A549 (cell line): ENCODE measurements at regions not wholly inside any gene's neighbourhood (a gene's known extent, or its start where the extent isn't known, plus 50 kb on each side); places are given as distances from the start of the nearest gene placed in this dataset.
A peak's percentile ranks its signal among the peaks of the same experiment; 100 is the strongest.

ENCODE experiments used
- ATAC-seq, 2 experiments: fragments of 200-7000 bp in 1 of 2; fragments of >200 bp in 1 of 2; cut with Nextera tagmentation in 1 of 2; cut with Tn5 transposase in 1 of 2; 3 replicates each; pipeline versions ENCODE4 v1.8.0 to v1.9.1; 2018 to 2020; ENCODE audit warnings: mild to moderate bottlenecking in 1 of 2, moderate library complexity in 1 of 2
- CTCF ChIA-PET: fragments of 300-600 bp; sonication (Branson Sonifier 250); formaldehyde crosslinking; extraction: SDS; loops from one replicate; lab custom pipeline; 2021; ENCODE audit warnings: antibody characterized with exemption, inconsistent platforms; lab: Yijun Ruan, JAX
- POLR2A ChIA-PET: fragments of 350-600 bp; formaldehyde crosslinking; extraction: SDS; loops from one replicate; lab custom pipeline; 2021; ENCODE audit warnings: antibody characterized with exemption, inconsistent platforms; lab: Yijun Ruan, JAX
- DNase-seq, 2 experiments: peaks; one replicate each; pipeline versions ENCODE4 v3.0.0 to v3.0.0-alpha.2; 2011 to 2016; ENCODE audit warnings: low read depth in 1 of 2, low spot score in 1 of 2
- FAIRE-seq: peaks from 2 replicates; lab custom pipeline; 2011; peaks lifted over from hg19 to GRCh38; lab: Jason Lieb, UNC
- H3K27ac ChIP-seq, 2 experiments: fragments of >200 bp; sonication (Bioruptor Twin); formaldehyde crosslinking; 3 replicates each; pipeline ENCODE4 v1.5.1; 2016 to 2017
- H3K4me1 ChIP-seq: fragments of >200 bp; sonication (Bioruptor Twin); formaldehyde crosslinking; 3 replicates; pipeline ENCODE4 v1.6.1; 2016
- H3K4me2 ChIP-seq: fragments of >200 bp; sonication (Bioruptor Twin); formaldehyde crosslinking; 3 replicates; pipeline ENCODE4 v1.6.1; 2016
- H3K4me3 ChIP-seq: fragments of >200 bp; sonication (Bioruptor Twin); formaldehyde crosslinking; 3 replicates; pipeline ENCODE4 v1.5.1; 2016
- H3K9me3 ChIP-seq: fragments of >200 bp; sonication (Bioruptor Twin); formaldehyde crosslinking; 3 replicates; pipeline ENCODE4 v1.6.1; 2016
- ATOH8 ChIP-seq: fragments of 250-450 bp; sonication (Bioruptor Pico); IDR thresholded peaks from 2 replicates; pipeline ENCODE4 v1.5.0; 2020; ENCODE audit warnings: low read depth, mild to moderate bottlenecking, moderate library complexity
- BHLHE40 ChIP-seq: IDR thresholded peaks from 2 replicates; pipeline ENCODE4 v1.6.1; 2012; ENCODE audit warnings: low read depth, low read length, inconsistent platforms
- CBX8 ChIP-seq: fragments of 200-600 bp; sonication (generic); IDR thresholded peaks from 2 replicates; pipeline ENCODE4 v1.6.1; 2016
- EHF ChIP-seq: fragments of 250-450 bp; sonication (Bioruptor Pico); IDR thresholded peaks from 2 replicates; pipeline ENCODE4 v1.5.0; 2020; ENCODE audit warnings: mild to moderate bottlenecking
- EHMT2 ChIP-seq: fragments of 200-600 bp; sonication (generic); IDR thresholded peaks from 2 replicates; pipeline ENCODE4 v1.6.1; 2016; ENCODE audit warnings: antibody characterized with exemption, low read depth, mild to moderate bottlenecking, moderate library complexity
- EP300 ChIP-seq, 2 experiments: fragments of >200 bp; sonication (Bioruptor Twin); formaldehyde crosslinking; IDR thresholded peaks; 2 replicates in 1 of 2; 3 replicates in 1 of 2; pipeline ENCODE4 v1.6.1; 2016 to 2017
- FOSL2 ChIP-seq, 2 experiments: fragments of 450-650 bp in 1 of 2; fragments of >200 bp in 1 of 2; sonication (Bioruptor Twin) in 1 of 2; formaldehyde crosslinking; IDR thresholded peaks; 2 replicates each; pipeline versions ENCODE4 v1.5.0 to v1.6.1; 2016 to 2020; ENCODE audit warnings: mild to moderate bottlenecking in 1 of 2, moderate library complexity in 1 of 2
- GATA3 ChIP-seq: IDR thresholded peaks from 2 replicates; pipeline ENCODE4 v1.6.1; 2012; ENCODE audit warnings: borderline replicate concordance
- HDAC2 ChIP-seq: fragments of 200-600 bp; sonication (generic); IDR thresholded peaks from 2 replicates; pipeline ENCODE4 v1.6.1; 2016
- HOXB13 ChIP-seq: fragments of 250-450 bp; sonication (Bioruptor Pico); IDR thresholded peaks from 2 replicates; pipeline ENCODE4 v1.5.0; 2020; ENCODE audit warnings: low read depth, mild to moderate bottlenecking, moderate library complexity
- HOXB5 ChIP-seq: fragments of 250-450 bp; sonication (Bioruptor Pico); IDR thresholded peaks from 2 replicates; pipeline ENCODE4 v1.5.0; 2020; ENCODE audit warnings: mild to moderate bottlenecking, moderate library complexity
- JUN ChIP-seq, 2 experiments: fragments of >200 bp; sonication (Bioruptor Twin); formaldehyde crosslinking; IDR thresholded peaks; 2 replicates in 1 of 2; 3 replicates in 1 of 2; pipeline ENCODE4 v1.6.1; 2016 to 2017
- JUNB ChIP-seq: fragments of >200 bp; sonication (Bioruptor Twin); formaldehyde crosslinking; IDR thresholded peaks from 2 replicates; pipeline ENCODE4 v1.6.1; 2016
- KDM5A ChIP-seq: fragments of 200-600 bp; sonication (generic); IDR thresholded peaks from 2 replicates; pipeline ENCODE4 v1.6.1; 2016; ENCODE audit warnings: antibody characterized with exemption, mild to moderate bottlenecking
- MAFK ChIP-seq: fragments of 450-650 bp; IDR thresholded peaks from 2 replicates; pipeline ENCODE4 v1.6.1; 2014; ENCODE audit not compliant: partially characterized antibody
- MAX ChIP-seq: IDR thresholded peaks from 2 replicates; pipeline ENCODE4 v1.6.1; 2012
- MYC ChIP-seq: IDR thresholded peaks from 2 replicates; pipeline ENCODE4 v1.6.1; 2012; ENCODE audit warnings: mild to moderate bottlenecking, inconsistent platforms, low read length, improper control_type of control experiment, borderline replicate concordance
- NR3C1 ChIP-seq: fragments of >200 bp; sonication (Bioruptor Twin); formaldehyde crosslinking; IDR thresholded peaks from 3 replicates; pipeline ENCODE4 v1.6.1; 2017
- POLR2A ChIP-seq: IDR thresholded peaks from 2 replicates; pipeline ENCODE4 v1.6.1; 2012; ENCODE audit warnings: mild to moderate bottlenecking, low read length
- RAD21 ChIP-seq, 2 experiments: fragments of >200 bp in 1 of 2; sonication (Bioruptor Twin) in 1 of 2; formaldehyde crosslinking in 1 of 2; IDR thresholded peaks in 1 of 2; conservative IDR thresholded peaks in 1 of 2; 2 replicates in 1 of 2; 3 replicates in 1 of 2; pipeline ENCODE4 v1.6.1; 2012 to 2018; ENCODE audit warnings: inconsistent platforms in 1 of 2
- RCOR1 ChIP-seq: fragments of 150-350 bp; IDR thresholded peaks from 2 replicates; pipeline ENCODE4 v1.6.1; 2014; ENCODE audit warnings: antibody characterized with exemption, low read length, low read depth
- RFX5 ChIP-seq: fragments of 450-650 bp; IDR thresholded peaks from 2 replicates; pipeline ENCODE4 v1.7.1; 2014; ENCODE audit warnings: antibody characterized with exemption, mild to moderate bottlenecking, moderate library complexity
- SMC3 ChIP-seq: fragments of >200 bp; sonication (Bioruptor Twin); formaldehyde crosslinking; IDR thresholded peaks from 3 replicates; pipeline ENCODE4 v1.6.1; 2018; ENCODE audit warnings: inconsistent platforms
- TFCP2L1 ChIP-seq: fragments of 250-450 bp; sonication (Bioruptor Pico); IDR thresholded peaks from 2 replicates; pipeline ENCODE4 v1.5.0; 2021; ENCODE audit warnings: mild to moderate bottlenecking
- USF2 ChIP-seq: fragments of 450-650 bp; IDR thresholded peaks from 2 replicates; pipeline ENCODE4 v1.6.1; 2014; ENCODE audit warnings: antibody characterized with exemption
- ZFP36 ChIP-seq: fragments of 450-650 bp; IDR thresholded peaks from 2 replicates; pipeline ENCODE4 v1.6.1; 2014; ENCODE audit warnings: borderline replicate concordance; ENCODE audit not compliant: partially characterized antibody
- WGBS: methylation state at CpG from one replicate; pipeline ENCODE4 v1.1.6; 2017; ENCODE audit errors: missing lambda C conversion rate; 5-methylcytosine and 5-hydroxymethylcytosine counted together

GRCh38 chr5:124007675-124008398 lies 495.9 kb downstream of the CSNK1G3 start:
- ATAC-seq = no peak
- TF ChIP-seq USF2 (no peak), MYC (no peak), MAFK (no peak), KDM5A (no peak), GATA3 (no peak), FOSL2 (IDR thresholded peaks at IDR 0.05) (no peak), FOSL2 (CRISPR knock-in tag; IDR thresholded peaks at IDR 0.05) (no peak), RAD21 (conservative IDR thresholded peaks at IDR 0.05 in 1 of 2, IDR thresholded peaks at IDR 0.05 in 1 of 2) (no peak), CBX8 (no peak), HOXB13 (CRISPR knock-in tag) (no peak), JUN (IDR thresholded peaks at IDR 0.05) (no peak), ATOH8 (CRISPR knock-in tag) (no peak)
- TF ChIP-seq, all 56 proteins: peak for 0
- Histone ChIP-seq H3K27ac (no peak overlapping the region), H3K4me2 (no peak overlapping the region), H3K9me3 (peaks cover 15% of the 10 kb centered on the region; the same call in 2 of the 3 replicates), H3K4me3 (no peak overlapping the region), H3K4me1 (no peaks in the 10 kb centered on the region)
- 5% methylated on average over 2 of the region's 2 CpGs for WGBS
- ChIA-PET POLR2A (no interaction called here), CTCF (no interaction called here)
- DNase-seq (peak in 1 of 2 experiments; percentile 18), FAIRE-seq (no peak)

GRCh38 chr5:124001036-124001615 lies 489.1 kb downstream of the CSNK1G3 start:
- 67% methylated on average over 4 of the region's 4 CpGs for WGBS
- FAIRE-seq = no peak
- ChIA-PET CTCF (no interaction called here), POLR2A (no interaction called here)
- DNase-seq = no peak
- no peak overlapping the region for H3K4me3 ChIP-seq
- no peak for ATAC-seq
- no peaks in the 10 kb centered on the region for H3K4me1 ChIP-seq
- H3K27ac ChIP-seq = no peak overlapping the region
- TF ChIP-seq SMC3 (no peak), ZFP36 (no peak), FOSL2 (IDR thresholded peaks at IDR 0.05) (no peak), FOSL2 (CRISPR knock-in tag; IDR thresholded peaks at IDR 0.05) (no peak), RFX5 (no peak), MAX (no peak), CBX8 (no peak), RCOR1 (no peak), TFCP2L1 (CRISPR knock-in tag) (no peak), POLR2A (no peak), NR3C1 (no peak), HOXB5 (no peak), EP300 (IDR thresholded peaks at IDR 0.05) (no peak), JUNB (no peak), HDAC2 (no peak), EHMT2 (no peak), HOXB13 (CRISPR knock-in tag) (no peak), BHLHE40 (no peak), EHF (no peak), MYC (no peak), RAD21 (conservative IDR thresholded peaks at IDR 0.05 in 1 of 2, IDR thresholded peaks at IDR 0.05 in 1 of 2) (no peak)
- no peak overlapping the region for H3K4me2 ChIP-seq
- H3K9me3 ChIP-seq = no peaks in the 10 kb centered on the region
